Ishikawa (cell line): ENCODE measurements at regions not wholly inside any gene's neighbourhood (a gene's known extent, or its start where the extent isn't known, plus 50 kb on each side); places are given as distances from the start of the nearest gene placed in this dataset.
A peak's percentile ranks its signal among the peaks of the same experiment; 100 is the strongest.

Experiments
- CEBPB ChIP-seq: IDR thresholded peaks from 2 replicates; pipeline ENCODE4 v1.6.1; 2012
- CREB1 ChIP-seq: IDR thresholded peaks from 2 replicates; pipeline ENCODE4 v1.6.1; 2012; ENCODE audit warnings: low read depth
- EGR1 ChIP-seq: IDR thresholded peaks from 2 replicates; pipeline ENCODE4 v1.6.1; 2012
- EP300 ChIP-seq: IDR thresholded peaks from 2 replicates; pipeline ENCODE4 v1.6.1; 2012; ENCODE audit warnings: borderline replicate concordance
- FOXM1 ChIP-seq: IDR thresholded peaks from 2 replicates; pipeline ENCODE4 v1.6.1; 2012; ENCODE audit warnings: low read depth, borderline replicate concordance
- NFIC ChIP-seq: IDR thresholded peaks from 2 replicates; pipeline ENCODE4 v1.6.1; 2012
- RAD21 ChIP-seq: IDR thresholded peaks from 2 replicates; pipeline ENCODE4 v1.6.1; 2012; ENCODE audit warnings: low read depth
- TAF1 ChIP-seq: IDR thresholded peaks from 2 replicates; pipeline ENCODE4 v1.6.1; 2012; ENCODE audit warnings: low read depth, mild to moderate bottlenecking
- TCF12 ChIP-seq: IDR thresholded peaks from 2 replicates; pipeline ENCODE4 v1.6.1; 2012; ENCODE audit warnings: low read depth
- TEAD4 ChIP-seq: IDR thresholded peaks from 2 replicates; pipeline ENCODE4 v1.6.1; 2012
- YY1 ChIP-seq: IDR thresholded peaks from 2 replicates; pipeline ENCODE4 v1.6.1; 2012; ENCODE audit warnings: low read depth
- ZBTB7A ChIP-seq: IDR thresholded peaks from 2 replicates; pipeline ENCODE4 v1.6.1; 2012; ENCODE audit warnings: low read depth
- TF ChIP-seq, protein P1 (sequence below): IDR thresholded peaks from 2 replicates; pipeline ENCODE4 v1.6.1; 2012; ENCODE audit warnings: low read depth, mild to moderate bottlenecking
- TF ChIP-seq, protein P2 (sequence below): IDR thresholded peaks from 2 replicates; pipeline ENCODE4 v1.6.1; 2012
- TF ChIP-seq, protein P3 (sequence below): IDR thresholded peaks from 2 replicates; pipeline ENCODE4 v1.6.1; 2012

DNA sequence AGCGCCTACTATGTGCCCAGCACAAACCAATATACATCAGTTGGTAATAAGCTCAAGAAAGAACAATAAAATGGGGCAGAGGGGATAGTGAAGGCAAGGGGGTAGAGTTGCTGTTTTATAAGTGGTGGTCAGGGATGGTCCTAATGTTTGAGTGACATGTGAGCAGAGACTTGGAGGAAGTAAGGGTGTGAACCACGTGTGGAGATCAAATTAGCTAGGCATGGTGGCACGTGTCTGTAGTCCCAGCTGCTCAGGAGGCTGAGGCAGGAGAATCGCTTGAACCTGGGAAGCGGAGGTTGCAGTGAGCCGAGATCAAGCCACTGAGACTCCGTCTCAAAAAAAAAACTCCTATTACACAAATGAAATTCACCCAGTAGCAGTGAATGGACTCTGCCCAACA lies 56.5 kb downstream of the IRX6 start:
- TF ChIP-seq FOXM1, result no peak
- no peak for TF ChIP-seq TEAD4
- TF ChIP-seq EP300, result no peak
- TF ChIP-seq, protein P1, sequence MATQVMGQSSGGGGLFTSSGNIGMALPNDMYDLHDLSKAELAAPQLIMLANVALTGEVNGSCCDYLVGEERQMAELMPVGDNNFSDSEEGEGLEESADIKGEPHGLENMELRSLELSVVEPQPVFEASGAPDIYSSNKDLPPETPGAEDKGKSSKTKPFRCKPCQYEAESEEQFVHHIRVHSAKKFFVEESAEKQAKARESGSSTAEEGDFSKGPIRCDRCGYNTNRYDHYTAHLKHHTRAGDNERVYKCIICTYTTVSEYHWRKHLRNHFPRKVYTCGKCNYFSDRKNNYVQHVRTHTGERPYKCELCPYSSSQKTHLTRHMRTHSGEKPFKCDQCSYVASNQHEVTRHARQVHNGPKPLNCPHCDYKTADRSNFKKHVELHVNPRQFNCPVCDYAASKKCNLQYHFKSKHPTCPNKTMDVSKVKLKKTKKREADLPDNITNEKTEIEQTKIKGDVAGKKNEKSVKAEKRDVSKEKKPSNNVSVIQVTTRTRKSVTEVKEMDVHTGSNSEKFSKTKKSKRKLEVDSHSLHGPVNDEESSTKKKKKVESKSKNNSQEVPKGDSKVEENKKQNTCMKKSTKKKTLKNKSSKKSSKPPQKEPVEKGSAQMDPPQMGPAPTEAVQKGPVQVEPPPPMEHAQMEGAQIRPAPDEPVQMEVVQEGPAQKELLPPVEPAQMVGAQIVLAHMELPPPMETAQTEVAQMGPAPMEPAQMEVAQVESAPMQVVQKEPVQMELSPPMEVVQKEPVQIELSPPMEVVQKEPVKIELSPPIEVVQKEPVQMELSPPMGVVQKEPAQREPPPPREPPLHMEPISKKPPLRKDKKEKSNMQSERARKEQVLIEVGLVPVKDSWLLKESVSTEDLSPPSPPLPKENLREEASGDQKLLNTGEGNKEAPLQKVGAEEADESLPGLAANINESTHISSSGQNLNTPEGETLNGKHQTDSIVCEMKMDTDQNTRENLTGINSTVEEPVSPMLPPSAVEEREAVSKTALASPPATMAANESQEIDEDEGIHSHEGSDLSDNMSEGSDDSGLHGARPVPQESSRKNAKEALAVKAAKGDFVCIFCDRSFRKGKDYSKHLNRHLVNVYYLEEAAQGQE, result no peak

DNA sequence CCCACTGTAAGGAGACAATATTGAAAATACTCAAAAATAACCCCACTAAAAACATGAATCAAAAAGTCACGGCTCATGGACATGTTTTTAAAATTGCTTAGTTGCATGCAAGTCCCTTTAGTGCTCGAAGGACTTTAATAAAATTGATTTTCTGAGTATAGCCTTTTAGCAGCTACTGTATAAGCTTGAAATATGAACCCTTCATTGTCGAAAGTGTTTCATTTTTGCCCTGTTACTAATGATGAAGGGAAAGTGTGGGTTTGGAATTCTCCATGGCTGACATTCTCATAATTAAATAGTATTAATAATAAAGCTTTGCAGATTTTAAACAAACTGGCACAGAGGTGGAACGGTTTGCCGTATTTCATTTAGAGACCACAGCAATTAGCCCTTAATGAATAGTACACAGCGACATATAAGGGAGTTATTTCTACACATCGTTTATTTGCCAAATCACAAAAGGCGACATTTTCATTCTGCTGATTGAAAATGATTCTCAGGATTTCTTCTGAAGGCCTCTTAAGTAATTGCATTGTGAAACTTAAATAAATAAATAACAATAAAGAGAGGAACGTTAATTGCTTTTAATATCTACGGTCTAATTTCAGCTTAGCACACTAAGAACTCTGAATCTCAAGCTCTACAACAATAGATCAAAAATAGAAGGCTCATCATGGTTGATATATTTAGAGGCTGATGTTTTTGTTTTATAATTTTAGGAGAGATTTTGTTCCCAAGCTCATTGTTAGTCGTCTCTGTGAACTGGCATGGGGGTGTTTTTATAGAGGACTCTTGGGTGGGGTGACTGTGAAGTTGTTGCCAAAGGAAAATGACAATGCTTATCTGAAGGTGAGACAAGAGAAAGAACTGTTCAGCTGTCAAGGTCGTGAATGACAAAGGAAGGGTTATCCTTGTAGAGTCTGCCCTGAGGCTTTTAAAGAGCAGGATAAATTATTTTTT lies 60.6 kb downstream of the IRX6 start:
- TF ChIP-seq TCF12, result no peak
- TF ChIP-seq, protein P2, sequence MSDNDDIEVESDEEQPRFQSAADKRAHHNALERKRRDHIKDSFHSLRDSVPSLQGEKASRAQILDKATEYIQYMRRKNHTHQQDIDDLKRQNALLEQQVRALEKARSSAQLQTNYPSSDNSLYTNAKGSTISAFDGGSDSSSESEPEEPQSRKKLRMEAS, result no peak
- no peak for TF ChIP-seq CREB1
- TF ChIP-seq, protein P3, sequence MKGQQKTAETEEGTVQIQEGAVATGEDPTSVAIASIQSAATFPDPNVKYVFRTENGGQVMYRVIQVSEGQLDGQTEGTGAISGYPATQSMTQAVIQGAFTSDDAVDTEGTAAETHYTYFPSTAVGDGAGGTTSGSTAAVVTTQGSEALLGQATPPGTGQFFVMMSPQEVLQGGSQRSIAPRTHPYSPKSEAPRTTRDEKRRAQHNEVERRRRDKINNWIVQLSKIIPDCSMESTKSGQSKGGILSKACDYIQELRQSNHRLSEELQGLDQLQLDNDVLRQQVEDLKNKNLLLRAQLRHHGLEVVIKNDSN, result no peak
- TF ChIP-seq CEBPB, result no peak
- no peak for TF ChIP-seq NFIC
- TF ChIP-seq YY1, result no peak
- TF ChIP-seq EGR1, result no peak
- TF ChIP-seq EP300, result no peak
- TF ChIP-seq TEAD4, result no peak
- TF ChIP-seq TAF1, result no peak
- no peak for TF ChIP-seq ZBTB7A
- TF ChIP-seq, protein P1, result no peak
- no peak for TF ChIP-seq FOXM1
- TF ChIP-seq RAD21, result no peak

DNA sequence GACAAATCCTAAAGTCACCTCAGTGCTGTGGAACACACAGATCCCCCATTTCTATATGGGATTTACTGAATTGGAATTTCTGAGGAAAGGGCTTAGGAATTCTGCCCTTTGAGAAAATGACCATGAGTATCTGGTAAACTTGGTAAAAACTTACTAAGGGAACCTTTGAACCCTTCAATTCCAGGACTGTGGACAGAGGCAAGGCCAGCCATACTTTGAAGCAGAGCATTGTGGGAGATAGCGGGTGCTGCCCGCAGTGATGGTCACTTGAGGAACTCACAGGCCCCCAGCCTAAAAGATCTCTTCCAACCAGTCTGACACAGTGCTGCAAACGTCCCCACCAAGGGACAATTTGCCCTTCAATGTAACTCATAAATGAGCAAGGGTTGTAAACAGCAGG lies 61.4 kb downstream of the IRX6 start:
- TF ChIP-seq TCF12, result no peak
- TF ChIP-seq, protein P1, result peak; percentile 45; the same call in 1 of the 2 replicates

DNA sequence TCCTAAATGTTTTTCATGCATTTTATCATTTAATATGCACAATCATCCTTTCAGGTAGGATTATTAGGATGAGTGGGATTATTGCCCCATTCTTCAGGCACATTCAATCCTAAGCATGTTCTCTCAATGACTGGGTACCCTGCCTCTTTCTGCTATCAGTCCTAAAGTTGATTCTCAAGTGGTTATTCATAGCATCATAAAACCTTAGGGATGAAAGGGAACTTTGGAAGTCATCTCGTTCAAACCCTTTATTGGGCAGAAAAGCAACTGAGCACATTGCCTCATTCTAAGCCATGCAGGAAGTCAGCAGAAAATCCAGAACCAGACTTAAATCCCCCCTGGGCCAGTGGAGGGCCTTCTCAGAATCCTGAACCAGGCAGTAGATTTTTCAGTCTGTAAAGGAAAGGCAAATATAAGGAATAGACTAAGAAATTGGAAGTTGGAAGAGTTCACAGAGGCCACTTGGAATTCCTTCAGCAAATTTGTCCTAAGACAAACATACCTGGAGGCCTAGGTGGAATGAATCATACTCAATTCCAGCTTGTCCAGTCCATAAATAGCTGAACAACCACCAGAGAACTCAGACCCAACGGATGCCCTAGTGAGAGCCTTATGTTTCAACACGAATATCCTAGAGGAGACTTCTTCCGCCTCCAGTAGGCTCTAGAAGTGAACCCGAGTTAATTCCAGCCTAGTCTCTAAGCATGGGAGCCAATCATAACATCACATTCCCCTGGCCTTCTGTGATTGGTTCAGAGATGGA lies 62.7 kb downstream of the IRX6 start:
- no peak for TF ChIP-seq ZBTB7A
- no peak for TF ChIP-seq CREB1

GRCh38 chr16:55388131-55388862 lies 64.3 kb downstream of the IRX6 start:
- TF ChIP-seq TEAD4 (no peak), RAD21 (no peak), TAF1 (no peak), NFIC (no peak), TCF12 (no peak), CREB1 (no peak)
- TF ChIP-seq, protein P2, result no peak
